ENCODE measurements at regions not wholly inside any gene's neighbourhood (a gene's known extent, or its start where the extent isn't known, plus 50 kb on each side); places are given as distances from the start of the nearest gene placed in this dataset.

DNA sequence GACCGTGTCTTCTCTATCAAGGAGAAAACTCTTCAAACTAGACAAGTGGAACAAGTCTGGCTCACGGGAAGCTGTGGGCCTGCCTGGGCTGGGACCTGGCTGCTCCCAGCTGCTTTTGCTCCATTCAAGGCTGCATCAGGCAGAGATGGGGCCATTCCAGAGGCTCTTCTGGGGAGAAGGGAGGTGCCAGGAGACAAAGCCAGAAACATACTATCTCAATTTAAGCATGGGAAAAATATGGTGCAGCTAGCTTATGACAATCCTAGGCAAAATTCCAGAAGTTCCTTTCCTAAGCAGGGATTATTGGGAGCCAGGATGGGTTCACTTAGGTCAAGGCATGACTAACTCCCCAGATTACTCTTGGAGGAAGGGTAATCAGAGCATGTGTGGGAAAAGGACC is 90.8 kb upstream of the SLC2A1 start:
- H3K36me3 ChIP-seq (ENCODE audit: control insufficient read depth, insufficient read depth, low read length), result no peaks in the 10 kb centered on the region
- no peak for DNase-seq (ENCODE audit: low read depth)
- no peaks in the 10 kb centered on the region for H3K27me3 ChIP-seq (ENCODE audit: control insufficient read depth, insufficient read depth, low read length)
- TF ChIP-seq, protein P1, sequence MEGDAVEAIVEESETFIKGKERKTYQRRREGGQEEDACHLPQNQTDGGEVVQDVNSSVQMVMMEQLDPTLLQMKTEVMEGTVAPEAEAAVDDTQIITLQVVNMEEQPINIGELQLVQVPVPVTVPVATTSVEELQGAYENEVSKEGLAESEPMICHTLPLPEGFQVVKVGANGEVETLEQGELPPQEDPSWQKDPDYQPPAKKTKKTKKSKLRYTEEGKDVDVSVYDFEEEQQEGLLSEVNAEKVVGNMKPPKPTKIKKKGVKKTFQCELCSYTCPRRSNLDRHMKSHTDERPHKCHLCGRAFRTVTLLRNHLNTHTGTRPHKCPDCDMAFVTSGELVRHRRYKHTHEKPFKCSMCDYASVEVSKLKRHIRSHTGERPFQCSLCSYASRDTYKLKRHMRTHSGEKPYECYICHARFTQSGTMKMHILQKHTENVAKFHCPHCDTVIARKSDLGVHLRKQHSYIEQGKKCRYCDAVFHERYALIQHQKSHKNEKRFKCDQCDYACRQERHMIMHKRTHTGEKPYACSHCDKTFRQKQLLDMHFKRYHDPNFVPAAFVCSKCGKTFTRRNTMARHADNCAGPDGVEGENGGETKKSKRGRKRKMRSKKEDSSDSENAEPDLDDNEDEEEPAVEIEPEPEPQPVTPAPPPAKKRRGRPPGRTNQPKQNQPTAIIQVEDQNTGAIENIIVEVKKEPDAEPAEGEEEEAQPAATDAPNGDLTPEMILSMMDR (IDR thresholded peaks at IDR 0.05; ENCODE audit: insufficient read depth, low read length, poor library complexity, severe bottlenecking), result no peak
- no peak overlapping the region for H3K4me3 ChIP-seq (ENCODE audit: low read depth, low read length)

DNA sequence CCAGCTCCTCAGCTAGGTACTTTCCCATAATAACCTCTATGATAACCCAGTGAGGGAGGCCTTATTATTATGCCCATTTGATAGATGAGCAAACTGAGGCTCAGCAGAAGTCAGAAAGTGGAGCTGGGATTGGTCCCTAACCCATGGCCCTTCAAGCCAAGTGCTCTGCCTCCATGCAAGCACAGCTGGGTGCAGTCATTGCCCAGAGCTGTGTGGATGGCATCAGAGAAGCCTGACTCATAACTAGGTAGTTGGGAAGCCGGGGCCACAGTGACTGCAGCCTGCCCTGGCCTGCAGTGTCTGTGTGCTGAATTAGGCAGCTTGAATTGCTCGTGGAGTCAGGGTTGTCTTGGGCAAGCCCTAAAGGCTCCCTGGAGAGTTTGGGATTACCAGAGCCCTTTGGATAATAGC is 89.9 kb upstream of the SLC2A1 start:
- no peaks in the 10 kb centered on the region for H3K36me3 ChIP-seq (ENCODE audit: control insufficient read depth, insufficient read depth, low read length)
- no peaks in the 10 kb centered on the region for H3K27me3 ChIP-seq (ENCODE audit: control insufficient read depth, insufficient read depth, low read length)
- no peak for DNase-seq (ENCODE audit: low read depth)
- H3K4me3 ChIP-seq (ENCODE audit: low read depth, low read length), result no peak overlapping the region
- TF ChIP-seq, protein P1 (IDR thresholded peaks at IDR 0.05; ENCODE audit: insufficient read depth, low read length, poor library complexity, severe bottlenecking), result no peak

DNA sequence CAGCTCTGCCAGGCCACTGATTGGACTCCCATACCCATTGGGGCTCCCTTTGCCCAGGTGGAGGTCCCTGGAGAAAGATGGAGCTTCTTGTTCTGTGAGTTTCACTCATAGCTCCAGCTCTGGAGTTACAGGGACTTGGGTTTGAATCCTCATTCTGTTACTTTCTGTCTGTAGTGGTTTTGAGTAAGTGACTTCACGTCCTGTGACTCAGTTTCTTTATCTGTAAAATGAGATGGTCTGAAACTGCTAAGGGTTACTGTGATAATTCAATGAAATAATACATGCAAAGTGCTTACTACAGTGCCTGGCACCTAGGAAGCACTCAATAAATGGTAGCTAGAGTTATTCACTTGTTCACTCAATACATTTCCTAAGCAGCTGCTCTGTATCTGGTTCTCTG is 88.5 kb upstream of the SLC2A1 start:
- Histone ChIP-seq H3K27me3 (ENCODE audit: control insufficient read depth, insufficient read depth, low read length) (no peaks in the 10 kb centered on the region), H3K36me3 (ENCODE audit: control insufficient read depth, insufficient read depth, low read length) (no peaks in the 10 kb centered on the region), H3K4me3 (ENCODE audit: low read depth, low read length) (no peak overlapping the region)
- TF ChIP-seq, protein P1 (IDR thresholded peaks at IDR 0.05; ENCODE audit: insufficient read depth, low read length, poor library complexity, severe bottlenecking), result no peak
- no peak for DNase-seq (ENCODE audit: low read depth)

DNA sequence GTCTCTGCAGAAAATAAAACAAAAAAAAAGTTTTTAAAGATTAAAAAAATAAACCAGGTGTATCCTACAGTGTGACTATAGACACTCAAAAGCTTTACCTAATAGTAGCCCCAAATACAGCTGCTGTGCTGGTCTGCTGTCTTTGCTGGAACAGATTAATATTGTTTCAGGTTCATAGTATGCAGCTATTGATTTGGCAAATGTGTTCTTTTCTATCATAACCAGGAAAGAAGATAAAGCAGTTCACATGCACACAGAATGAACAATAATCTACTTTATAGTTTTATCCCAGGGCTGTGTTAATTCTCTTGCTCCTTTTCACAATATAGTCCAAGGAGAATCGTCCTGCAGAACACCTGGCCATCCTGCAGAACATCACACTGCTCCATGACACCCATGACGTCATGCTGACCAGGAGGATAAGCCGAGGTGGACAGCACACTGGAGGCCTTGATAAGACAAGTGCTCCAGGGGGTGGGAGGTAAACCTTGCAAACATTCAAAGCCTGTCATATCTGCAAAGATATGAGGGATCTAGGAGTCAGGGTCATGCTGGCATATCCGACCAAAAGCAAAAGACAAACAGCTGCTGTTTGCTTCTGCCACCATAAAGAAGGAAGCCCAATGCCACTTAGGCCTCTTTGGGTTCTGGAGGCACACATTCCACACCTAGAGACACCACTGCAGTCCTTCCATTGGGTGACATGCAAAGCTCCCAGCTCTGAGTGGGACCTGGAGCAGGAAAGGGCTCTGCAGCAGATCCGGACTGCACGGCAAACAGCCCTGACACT is 86.1 kb upstream of the SLC2A1 start:
- Histone ChIP-seq H3K4me3 (ENCODE audit: low read depth, low read length) (no peak overlapping the region), H3K27me3 (ENCODE audit: control insufficient read depth, insufficient read depth, low read length) (no peaks in the 10 kb centered on the region), H3K36me3 (ENCODE audit: control insufficient read depth, insufficient read depth, low read length) (no peaks in the 10 kb centered on the region)
- no peak for DNase-seq (ENCODE audit: low read depth)
- TF ChIP-seq, protein P1 (IDR thresholded peaks at IDR 0.05; ENCODE audit: insufficient read depth, low read length, poor library complexity, severe bottlenecking), result no peak

DNA sequence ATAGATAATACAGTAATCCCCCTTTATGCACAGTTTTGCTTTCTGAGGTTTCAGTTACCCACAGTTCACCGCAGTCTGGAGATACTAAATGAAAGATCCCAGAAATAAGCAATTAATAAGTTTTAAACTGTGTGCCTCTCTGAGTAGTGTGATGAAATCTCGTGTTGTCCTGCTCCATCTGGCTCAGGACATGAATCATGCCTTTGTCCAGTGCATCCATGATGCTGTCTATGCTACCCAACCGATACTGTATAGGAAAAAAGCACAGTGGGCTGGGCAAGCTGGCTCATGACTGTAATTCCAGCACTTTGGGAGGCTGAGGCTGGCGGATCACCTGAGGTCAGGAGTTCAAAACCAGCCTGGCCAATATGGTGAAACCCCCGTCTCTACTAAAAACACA is 85.0 kb upstream of the SLC2A1 start:
- TF ChIP-seq, protein P1 (IDR thresholded peaks at IDR 0.05; ENCODE audit: insufficient read depth, low read length, poor library complexity, severe bottlenecking), result no peak
- no peak overlapping the region for H3K4me3 ChIP-seq (ENCODE audit: low read depth, low read length)
- no peaks in the 10 kb centered on the region for H3K36me3 ChIP-seq (ENCODE audit: control insufficient read depth, insufficient read depth, low read length)
- DNase-seq (ENCODE audit: low read depth), result no peak
- no peaks in the 10 kb centered on the region for H3K27me3 ChIP-seq (ENCODE audit: control insufficient read depth, insufficient read depth, low read length)

Data from kidney epithelial cell (primary cell).